ENCODE measurements at regions not wholly inside any gene's neighbourhood (a gene's known extent, or its start where the extent isn't known, plus 50 kb on each side); places are given as distances from the start of the nearest gene placed in this dataset.
A peak's percentile ranks its signal among the peaks of the same experiment; 100 is the strongest.
"Not testable (repeated sequence)": the region's sequence is repeated elsewhere in the genome, so short reads cannot be mapped to it uniquely, and the experiment has no call there.

- ATAC-seq = no peak
Measured at GRCh38 chr4:106588891-106589290, 220.3 kb upstream of the GIMD1 start.

DNA sequence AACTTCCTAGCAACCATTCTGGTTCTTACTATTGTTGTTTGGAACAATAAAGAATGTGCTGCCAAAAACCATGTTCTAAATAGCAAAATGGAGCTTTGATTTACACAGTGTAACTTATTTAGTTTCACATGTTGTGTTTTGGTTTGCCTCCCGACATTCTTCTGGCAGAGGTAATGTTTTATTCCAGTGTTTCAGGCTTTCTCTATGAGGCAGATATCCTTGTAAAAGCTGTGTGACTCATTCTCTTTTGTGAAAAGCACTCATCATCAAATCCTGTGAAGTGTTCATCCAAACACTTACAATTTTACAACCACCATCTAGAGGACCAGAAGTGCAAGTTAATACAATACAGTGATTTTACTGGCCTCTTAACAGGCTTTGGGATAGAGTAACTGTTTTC is 219.0 kb upstream of the GIMD1 start:
- no peak for ATAC-seq

DNA sequence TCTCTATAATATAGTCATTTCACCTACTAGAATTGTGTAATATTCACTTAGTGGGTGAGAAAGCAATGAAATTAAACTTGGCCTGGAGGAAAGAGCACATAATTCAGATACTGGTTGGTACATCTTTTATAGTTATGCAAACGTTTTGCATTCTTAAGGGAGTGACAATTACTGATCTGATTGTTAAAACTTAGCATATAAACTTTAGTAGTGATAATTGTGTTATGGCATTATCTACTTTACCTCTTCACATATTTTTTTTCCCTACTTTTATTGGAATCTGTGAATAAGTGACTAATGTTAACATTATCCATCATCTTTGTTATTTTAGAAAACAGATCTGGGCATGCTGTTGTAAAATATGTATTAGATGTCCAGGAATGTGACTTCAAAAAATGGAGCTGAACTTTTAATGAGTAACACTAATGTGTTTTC is 217.4 kb upstream of the GIMD1 start:
- no peak for ATAC-seq

GRCh38 chr4:106584337-106584989 is 215.9 kb upstream of the GIMD1 start:
- ATAC-seq = no peak

GRCh38 chr4:106583567-106583966 is 215.0 kb upstream of the GIMD1 start:
- no peak for ATAC-seq

DNA sequence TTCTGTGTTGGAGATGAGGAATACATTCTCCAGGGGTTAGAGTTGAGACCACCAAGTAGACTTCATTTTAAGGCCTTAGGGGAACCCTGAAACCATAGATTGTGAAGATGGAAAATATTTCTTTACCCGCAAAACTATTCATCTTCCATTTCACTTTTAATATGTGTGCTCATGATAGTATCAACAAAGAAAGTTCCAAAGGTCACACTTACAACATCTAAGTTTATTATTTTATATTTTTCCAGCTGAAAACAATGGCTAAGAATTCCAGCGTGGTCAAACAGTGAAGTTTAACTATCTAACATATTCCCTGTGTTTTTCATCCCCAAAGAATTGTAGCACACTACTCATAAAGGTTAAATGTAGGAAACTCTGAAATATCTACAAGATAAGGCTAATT is 214.5 kb upstream of the GIMD1 start:
- no peak for ATAC-seq

DNA sequence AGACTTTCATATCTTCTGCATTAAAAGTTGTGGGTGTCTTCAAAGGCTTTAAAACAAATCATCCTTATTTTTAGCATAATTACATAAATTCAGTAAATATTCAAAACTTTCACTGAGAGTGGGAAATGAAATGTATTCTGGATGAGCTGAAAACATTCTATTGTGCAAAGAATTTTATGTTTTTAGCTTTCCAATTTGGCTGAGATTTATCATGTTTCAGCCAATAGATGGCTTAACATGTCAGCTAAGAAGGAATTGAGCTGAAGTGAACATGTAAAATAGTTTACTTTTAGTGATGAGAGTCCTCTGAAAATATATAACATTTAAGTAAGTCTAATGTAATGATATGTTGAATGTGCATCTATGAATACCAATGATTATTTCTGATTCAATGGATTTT is 213.5 kb upstream of the GIMD1 start:
- ATAC-seq = no peak

- no peak for ATAC-seq
Measured at GRCh38 chr4:106579236-106579635, 210.7 kb upstream of the GIMD1 start.

DNA sequence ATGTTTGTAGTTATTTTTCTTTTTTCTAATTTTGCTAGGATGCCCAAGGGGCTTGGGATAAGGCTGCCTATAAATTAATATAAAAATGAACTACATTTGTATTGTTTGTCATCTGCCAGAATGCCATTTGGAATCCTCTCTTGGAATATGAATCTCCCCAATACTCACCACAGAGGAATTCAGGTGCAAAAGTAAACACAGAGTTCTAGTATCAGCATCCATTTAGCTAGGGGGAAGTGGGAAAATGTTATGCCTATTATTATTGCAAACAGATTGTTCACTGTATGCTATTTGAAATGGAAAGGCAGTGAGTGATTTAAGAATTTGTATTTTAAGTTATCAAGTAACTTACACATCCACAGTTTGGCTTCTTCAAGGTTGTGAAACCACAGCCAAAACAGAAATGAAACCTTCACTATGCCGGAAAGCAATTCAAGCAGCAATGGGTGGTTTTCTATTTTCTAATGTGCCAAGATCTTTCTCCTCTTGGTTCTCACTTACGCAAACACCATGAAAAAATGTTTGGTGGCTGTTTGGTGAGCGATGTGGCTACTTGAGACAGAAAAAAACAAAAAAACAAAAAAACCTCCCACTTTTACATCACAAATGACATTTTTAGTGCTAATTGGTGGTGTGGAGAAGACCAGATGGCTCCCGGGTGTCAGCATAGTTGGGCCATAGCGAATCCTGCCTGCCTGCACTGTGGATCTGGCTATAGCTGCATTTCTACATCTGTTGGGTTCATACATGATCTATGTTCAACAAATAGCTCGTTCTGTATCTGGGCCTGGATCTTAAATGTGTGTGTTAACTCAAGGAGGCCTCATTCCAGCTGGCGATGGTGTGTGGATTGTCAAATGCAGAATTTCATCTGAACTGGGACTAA is 200.8 kb upstream of the GIMD1 start:
- no peak for ATAC-seq

GRCh38 chr4:106565727-106566126 is 197.1 kb upstream of the GIMD1 start:
- ATAC-seq = no peak

DNA sequence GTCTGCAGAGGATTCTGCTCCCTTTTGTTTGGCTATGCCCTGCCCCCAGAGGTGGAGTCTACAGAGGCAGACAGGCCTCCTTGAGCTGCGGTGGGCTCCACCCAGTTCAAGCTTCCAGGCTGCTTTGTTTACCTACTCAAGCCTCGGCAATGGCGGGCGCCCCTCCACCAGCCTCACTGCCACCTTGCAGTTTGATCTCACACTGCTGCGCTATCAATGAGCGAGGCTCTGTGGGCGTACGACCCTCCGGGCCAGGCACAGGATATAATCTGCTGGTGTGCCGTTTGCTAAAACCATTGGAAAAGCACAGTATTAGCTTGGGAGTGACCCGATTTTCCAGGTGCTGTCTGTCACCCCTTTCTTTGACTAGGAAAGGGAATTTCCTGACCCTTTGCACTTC is 195.1 kb upstream of the GIMD1 start:
- not testable (repeated sequence) for ATAC-seq

DNA sequence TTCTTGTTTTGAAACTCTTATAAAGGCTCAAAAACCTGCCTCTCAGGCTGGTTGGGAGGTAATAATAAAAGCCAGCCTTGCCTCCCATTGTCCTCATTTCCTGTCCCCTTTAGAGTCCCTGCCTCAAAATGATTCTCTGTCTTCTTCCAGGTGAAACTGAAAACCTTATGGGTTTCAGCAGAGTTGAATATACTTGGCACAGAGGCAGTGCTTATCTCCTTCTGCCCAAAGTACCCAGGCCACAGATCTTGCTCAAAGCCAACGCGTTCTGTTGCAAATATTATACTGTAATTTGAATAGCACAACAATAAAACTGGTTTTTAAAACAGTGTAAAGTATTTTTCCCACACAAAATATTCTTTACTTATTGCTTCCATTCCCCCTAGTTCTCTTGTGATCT is 183.1 kb upstream of the GIMD1 start:
- ATAC-seq = no peak

GRCh38 chr4:106548446-106549044 is 180.0 kb upstream of the GIMD1 start:
- ATAC-seq = no peak

GRCh38 chr4:106546370-106546769 is 177.8 kb upstream of the GIMD1 start:
- no peak for ATAC-seq

- not testable (repeated sequence) for ATAC-seq
Measured at GRCh38 chr4:106542609-106543008, 174.0 kb upstream of the GIMD1 start.

GRCh38 chr4:106541253-106541652 is 172.7 kb upstream of the GIMD1 start:
- ATAC-seq = no peak

DNA sequence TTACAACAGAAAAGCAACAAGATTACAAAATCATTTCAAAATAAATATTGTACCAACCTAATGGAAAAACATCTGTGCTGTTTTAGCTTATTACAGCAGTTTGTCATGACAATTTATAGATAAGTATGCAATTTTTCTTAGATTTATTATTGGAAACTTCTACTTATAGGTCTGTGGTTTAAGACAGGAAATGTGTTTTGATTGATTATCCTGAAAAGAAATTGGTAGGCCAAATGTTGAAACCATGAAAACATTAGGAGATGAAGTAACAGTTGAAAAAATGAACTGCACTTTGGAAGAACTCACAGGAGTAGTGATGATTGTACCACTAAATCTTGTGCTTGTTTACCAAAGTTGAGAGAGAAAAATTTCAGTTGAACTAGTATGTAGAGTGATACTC is 162.2 kb upstream of the GIMD1 start:
- ATAC-seq = no peak

DNA sequence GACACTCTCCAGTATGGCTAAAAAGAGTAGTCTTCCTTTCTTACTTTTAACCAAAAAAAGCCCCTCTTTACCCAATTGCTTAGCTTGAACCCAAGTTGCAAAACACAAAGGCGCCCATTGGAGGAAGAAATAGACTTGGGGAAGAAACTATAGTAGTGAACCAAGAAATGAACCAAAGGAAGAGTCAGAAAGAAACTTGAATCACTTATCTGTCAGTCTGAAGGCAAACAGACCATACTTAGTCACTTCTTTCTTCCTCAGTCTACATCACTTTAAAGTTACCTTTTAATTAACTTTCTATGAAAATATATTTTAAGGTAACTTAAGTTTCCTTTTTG is 161.4 kb upstream of the GIMD1 start:
- peak in 1 of 2 donors; percentile 13 for ATAC-seq

DNA sequence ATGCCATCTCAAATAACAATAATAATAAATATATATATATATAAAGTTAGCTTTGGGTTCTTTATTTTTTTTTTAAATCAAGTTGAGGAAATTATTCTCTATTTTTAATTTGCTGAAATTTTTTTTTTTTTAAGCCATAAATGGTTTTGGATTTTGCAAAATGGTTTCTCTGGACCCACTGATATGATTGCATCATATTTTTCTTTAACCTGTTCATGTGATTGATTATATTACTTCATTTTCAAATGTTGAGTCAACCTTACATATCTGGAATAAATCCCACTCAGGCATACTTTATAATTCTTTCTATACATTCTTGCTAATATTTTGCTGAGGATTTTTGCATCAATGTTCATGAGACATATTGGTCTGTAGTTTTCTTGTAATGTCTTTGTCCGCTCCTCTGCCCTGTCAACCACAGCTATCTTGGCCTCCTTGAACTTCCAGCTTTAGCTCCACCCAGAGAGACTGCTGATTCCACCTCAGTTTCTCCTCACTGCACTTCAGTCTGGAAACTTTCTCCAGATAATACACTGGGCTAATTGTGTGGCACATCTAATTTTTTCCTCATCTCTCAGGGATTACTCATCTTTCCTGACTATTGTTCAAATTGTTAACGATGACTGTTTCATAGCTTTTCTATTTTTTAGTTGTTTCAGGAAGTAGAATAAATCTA is 160.9 kb upstream of the GIMD1 start:
- no peak for ATAC-seq

- no peak for ATAC-seq
Measured at GRCh38 chr4:106527316-106527715, 158.7 kb upstream of the GIMD1 start.

- ATAC-seq = not testable (repeated sequence)
Measured at GRCh38 chr4:106525425-106525824, 156.8 kb upstream of the GIMD1 start.

DNA sequence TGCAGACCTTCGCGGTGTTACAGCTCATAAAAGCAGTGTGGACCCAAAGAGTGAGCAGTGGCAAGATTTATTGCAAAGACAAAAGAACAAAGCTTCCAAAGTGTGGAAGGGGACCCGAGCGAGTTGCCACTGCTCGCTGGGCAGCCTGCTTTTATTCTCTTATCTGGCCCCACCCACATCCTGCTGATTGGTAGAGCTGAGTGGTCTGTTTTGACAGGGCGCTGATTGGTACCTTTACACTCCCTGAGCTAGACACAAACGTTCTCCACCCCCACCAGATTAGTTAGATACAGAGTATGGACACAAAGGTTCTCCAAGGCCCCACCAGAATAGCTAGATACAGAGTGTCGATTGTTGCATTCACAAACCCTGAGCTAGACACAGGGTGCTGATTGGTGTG is 156.2 kb upstream of the GIMD1 start:
- not testable (repeated sequence) for ATAC-seq

GRCh38 chr4:106522839-106523238 is 154.3 kb upstream of the GIMD1 start:
- ATAC-seq = no peak

All from activated CD4-positive, CD25-positive, alpha-beta regulatory T cell treated with anti-CD3 and anti-CD28 coated beads, Interleukin-2, amount 50 U/mL, for 24 hours (primary cell).